Spleen (tissue), 7 donors: ENCODE measurements at regions not wholly inside any gene's neighbourhood (a gene's known extent, or its start where the extent isn't known, plus 50 kb on each side); places are given as distances from the start of the nearest gene placed in this dataset.

Experiments
- POLR2AphosphoS5 ChIP-seq, 3 donors: sonication (generic); formaldehyde crosslinking; IDR thresholded peaks; one replicate each; pipeline ENCODE4 v1.5.1; 2017; ENCODE audit warnings: antibody characterized with exemption in 3 of 3
- TF ChIP-seq, protein P1 (sequence below), 11 experiments: fragments of 200-600 bp in 7 of 11; fragments of 450-650 bp in 4 of 11; sonication (generic) in 4 of 11; IDR thresholded peaks in 8 of 11; conservative IDR thresholded peaks in 3 of 11; 1 replicate in 7 of 11; 2 replicates in 4 of 11; pipeline versions ENCODE4 v1.4.0 to v1.8.0; 2016 to 2021; ENCODE audit warnings: antibody characterized with exemption in 11 of 11, inconsistent platforms in 4 of 11, mild to moderate bottlenecking in 1 of 11
- donor health status: DM: no; HTN: no; CAD: no; lungs with moderate emphysema.
- donor health status: DM: no; HTN: no; CAD: no.
- donor health status: DM: no; HTN: no; CAD: no.

DNA sequence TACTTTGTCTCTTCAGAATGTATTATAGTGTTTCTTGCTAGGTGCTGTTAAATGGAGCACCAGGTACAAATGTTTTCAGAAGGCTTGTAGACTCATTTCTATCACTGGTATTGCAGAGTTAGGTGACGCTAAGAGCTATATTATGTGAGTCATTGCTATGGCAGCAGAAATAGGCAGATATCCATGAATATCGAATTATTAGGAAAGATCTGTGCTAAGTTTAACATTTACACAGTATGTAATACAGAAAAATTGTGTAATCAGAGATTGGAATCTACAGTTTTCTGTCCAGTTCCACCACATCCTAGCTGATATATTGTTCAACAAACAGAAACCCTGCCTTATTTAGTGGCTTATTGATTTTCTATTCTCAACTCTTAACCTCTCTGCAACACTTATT, 1025.5 kb downstream of the STIM2 start:
- TF ChIP-seq, protein P1, sequence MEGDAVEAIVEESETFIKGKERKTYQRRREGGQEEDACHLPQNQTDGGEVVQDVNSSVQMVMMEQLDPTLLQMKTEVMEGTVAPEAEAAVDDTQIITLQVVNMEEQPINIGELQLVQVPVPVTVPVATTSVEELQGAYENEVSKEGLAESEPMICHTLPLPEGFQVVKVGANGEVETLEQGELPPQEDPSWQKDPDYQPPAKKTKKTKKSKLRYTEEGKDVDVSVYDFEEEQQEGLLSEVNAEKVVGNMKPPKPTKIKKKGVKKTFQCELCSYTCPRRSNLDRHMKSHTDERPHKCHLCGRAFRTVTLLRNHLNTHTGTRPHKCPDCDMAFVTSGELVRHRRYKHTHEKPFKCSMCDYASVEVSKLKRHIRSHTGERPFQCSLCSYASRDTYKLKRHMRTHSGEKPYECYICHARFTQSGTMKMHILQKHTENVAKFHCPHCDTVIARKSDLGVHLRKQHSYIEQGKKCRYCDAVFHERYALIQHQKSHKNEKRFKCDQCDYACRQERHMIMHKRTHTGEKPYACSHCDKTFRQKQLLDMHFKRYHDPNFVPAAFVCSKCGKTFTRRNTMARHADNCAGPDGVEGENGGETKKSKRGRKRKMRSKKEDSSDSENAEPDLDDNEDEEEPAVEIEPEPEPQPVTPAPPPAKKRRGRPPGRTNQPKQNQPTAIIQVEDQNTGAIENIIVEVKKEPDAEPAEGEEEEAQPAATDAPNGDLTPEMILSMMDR (IDR thresholded peaks at IDR 0.05 in 8 of 11, conservative IDR thresholded peaks at IDR 0.05 in 3 of 11) = no peak
- TF ChIP-seq POLR2AphosphoS5 (IDR thresholded peaks at IDR 0.05) = no peak
